Activated B cell treated with CpG ODN at 0.5 μM for 24 hours (primary cell): ENCODE measurements at regions not wholly inside any gene's neighbourhood (a gene's known extent, or its start where the extent isn't known, plus 50 kb on each side); places are given as distances from the start of the nearest gene placed in this dataset.

Experiments used
- ATAC-seq: fragments of 200-7000 bp; cut with Tn5 transposase; one replicate; pipeline ENCODE4 v1.10.0; 2021; ENCODE audit warnings: low read depth, mild to moderate bottlenecking, moderate library complexity
- CTCF ChIA-PET: fragments of 350-600 bp; sonication (Branson Sonifier 250); formaldehyde crosslinking; loops from one replicate; lab custom pipeline; 2021; ENCODE audit warnings: antibody characterized with exemption; lab: Charles Lee
- POLR2A ChIA-PET: fragments of 350-600 bp; sonication (Branson Sonifier 250); formaldehyde crosslinking; loops from one replicate; lab custom pipeline; 2021; ENCODE audit warnings: antibody characterized with exemption; lab: Charles Lee
- DNase-seq: peaks from one replicate; pipeline ENCODE4 v3.0.0; 2022
- H3K27ac Mint-ChIP-seq: one replicate; pipeline ENCODE4 v1.8.0; 2020; ENCODE audit warnings: mixed read lengths
- H3K27me3 Mint-ChIP-seq: one replicate; pipeline ENCODE4 v1.8.0; 2021; ENCODE audit warnings: mixed read lengths
- H3K36me3 Mint-ChIP-seq: one replicate; pipeline ENCODE4 v1.8.0; 2021; ENCODE audit warnings: low read depth, mixed read lengths
- H3K4me1 Mint-ChIP-seq: one replicate; pipeline ENCODE4 v1.8.0; 2021; ENCODE audit warnings: mixed read lengths
- H3K4me3 Mint-ChIP-seq: one replicate; pipeline ENCODE4 v1.8.0; 2020; ENCODE audit warnings: mild to moderate bottlenecking, mixed read lengths
- H3K9me3 Mint-ChIP-seq: one replicate; pipeline ENCODE4 v1.8.0; 2020; ENCODE audit warnings: mixed read lengths
- intact Hi-C: fragments of 100-400 bp; cut with micrococcal nuclease; formaldehyde crosslinking; loops from one replicate; pipeline ENCODE4 v1.15.1; 2024
- TF ChIP-seq, protein P1 (sequence below): fragments of 200-600 bp; IDR thresholded peaks from one replicate; pipeline ENCODE4 v1.8.0; 2022; ENCODE audit warnings: antibody characterized with exemption, mild to moderate bottlenecking

- intact Hi-C loops = no loop called here
- H3K36me3 Mint-ChIP-seq = no peaks in the 10 kb centered on the region
- no peak for DNase-seq
- no peaks in the 10 kb centered on the region for H3K4me1 Mint-ChIP-seq
- ChIA-PET CTCF (no interaction called here), POLR2A (no interaction called here)
- no peak overlapping the region for H3K27ac Mint-ChIP-seq
- no peak for ATAC-seq
- no peaks in the 10 kb centered on the region for H3K27me3 Mint-ChIP-seq
- TF ChIP-seq, protein P1, sequence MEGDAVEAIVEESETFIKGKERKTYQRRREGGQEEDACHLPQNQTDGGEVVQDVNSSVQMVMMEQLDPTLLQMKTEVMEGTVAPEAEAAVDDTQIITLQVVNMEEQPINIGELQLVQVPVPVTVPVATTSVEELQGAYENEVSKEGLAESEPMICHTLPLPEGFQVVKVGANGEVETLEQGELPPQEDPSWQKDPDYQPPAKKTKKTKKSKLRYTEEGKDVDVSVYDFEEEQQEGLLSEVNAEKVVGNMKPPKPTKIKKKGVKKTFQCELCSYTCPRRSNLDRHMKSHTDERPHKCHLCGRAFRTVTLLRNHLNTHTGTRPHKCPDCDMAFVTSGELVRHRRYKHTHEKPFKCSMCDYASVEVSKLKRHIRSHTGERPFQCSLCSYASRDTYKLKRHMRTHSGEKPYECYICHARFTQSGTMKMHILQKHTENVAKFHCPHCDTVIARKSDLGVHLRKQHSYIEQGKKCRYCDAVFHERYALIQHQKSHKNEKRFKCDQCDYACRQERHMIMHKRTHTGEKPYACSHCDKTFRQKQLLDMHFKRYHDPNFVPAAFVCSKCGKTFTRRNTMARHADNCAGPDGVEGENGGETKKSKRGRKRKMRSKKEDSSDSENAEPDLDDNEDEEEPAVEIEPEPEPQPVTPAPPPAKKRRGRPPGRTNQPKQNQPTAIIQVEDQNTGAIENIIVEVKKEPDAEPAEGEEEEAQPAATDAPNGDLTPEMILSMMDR = no peak
- H3K9me3 Mint-ChIP-seq = no peaks in the 10 kb centered on the region
- no peak overlapping the region for H3K4me3 Mint-ChIP-seq
Measured at GRCh38 chr6:94511502-94512088, 1065.7 kb upstream of the MANEA start.

DNA sequence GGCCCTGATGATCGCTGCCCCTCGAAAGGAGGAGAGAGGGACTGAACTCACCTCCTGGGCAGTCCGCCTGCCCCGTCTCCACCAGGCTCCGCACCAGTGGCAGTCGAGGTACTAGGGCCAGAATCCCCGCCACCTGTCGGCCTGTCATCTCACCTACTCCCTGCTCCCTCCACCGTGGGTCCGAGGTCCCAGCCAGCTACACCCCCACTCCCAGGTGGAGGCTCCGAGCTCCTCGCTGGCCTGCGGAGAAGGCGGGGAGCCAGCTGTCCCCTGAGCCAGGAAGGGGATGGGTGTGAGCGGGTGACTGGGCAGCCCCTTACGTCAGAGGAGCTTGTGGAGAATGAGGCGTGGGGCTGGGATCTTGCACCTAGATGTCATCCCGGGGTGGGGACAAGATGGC, 1066.5 kb upstream of the MANEA start:
- no peaks in the 10 kb centered on the region for H3K27me3 Mint-ChIP-seq
- no peak overlapping the region for H3K27ac Mint-ChIP-seq
- no peaks in the 10 kb centered on the region for H3K9me3 Mint-ChIP-seq
- ATAC-seq (no peak), DNase-seq (no peak)
- intact Hi-C loops = no loop called here
- H3K4me3 Mint-ChIP-seq = no peak overlapping the region
- POLR2A ChIA-PET = no interaction called here
- CTCF ChIA-PET = no interaction called here
- no peaks in the 10 kb centered on the region for H3K4me1 Mint-ChIP-seq
- no peaks in the 10 kb centered on the region for H3K36me3 Mint-ChIP-seq
- TF ChIP-seq, protein P1 = no peak

DNA sequence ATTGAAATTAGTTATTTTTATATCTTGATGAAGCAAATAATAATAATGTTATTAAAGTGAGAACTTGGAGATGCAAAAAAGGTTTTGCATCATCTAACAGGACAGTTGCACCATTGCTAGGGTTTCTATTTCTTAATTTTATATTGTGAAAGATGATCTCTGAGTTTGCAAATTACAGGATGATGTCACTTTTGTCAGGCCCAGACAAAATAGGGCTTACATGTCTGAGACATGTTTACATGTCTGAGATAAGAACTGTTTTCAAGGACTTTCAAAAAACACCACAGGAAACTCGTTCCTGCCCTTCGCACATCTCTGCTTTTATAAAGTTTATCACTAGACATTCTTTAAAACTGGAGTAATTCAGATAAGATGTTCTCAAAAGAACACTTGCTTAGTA, 1075.8 kb upstream of the MANEA start:
- H3K27ac Mint-ChIP-seq = no peak overlapping the region
- DNase-seq = no peak
- no peaks in the 10 kb centered on the region for H3K4me1 Mint-ChIP-seq
- no peaks in the 10 kb centered on the region for H3K36me3 Mint-ChIP-seq
- H3K27me3 Mint-ChIP-seq = no peaks in the 10 kb centered on the region
- POLR2A ChIA-PET = no interaction called here
- intact Hi-C loops = no loop called here
- H3K4me3 Mint-ChIP-seq = no peak overlapping the region
- TF ChIP-seq, protein P1 = no peak
- no peak for ATAC-seq
- peaks cover 4% of the 10 kb centered on the region for H3K9me3 Mint-ChIP-seq
- CTCF ChIA-PET = no interaction called here

GRCh38 chr6:94498099-94498498, 1078.7 kb upstream of the EPHA7 start:
- no peaks in the 10 kb centered on the region for H3K4me1 Mint-ChIP-seq
- CTCF ChIA-PET = no interaction called here
- DNase-seq = no peak
- intact Hi-C loops = no loop called here
- no peak overlapping the region for H3K27ac Mint-ChIP-seq
- H3K9me3 Mint-ChIP-seq = peaks cover 4% of the 10 kb centered on the region
- TF ChIP-seq, protein P1 = no peak
- no peak overlapping the region for H3K4me3 Mint-ChIP-seq
- H3K27me3 Mint-ChIP-seq = no peaks in the 10 kb centered on the region
- H3K36me3 Mint-ChIP-seq = no peaks in the 10 kb centered on the region
- no peak for ATAC-seq
- POLR2A ChIA-PET = no interaction called here

DNA sequence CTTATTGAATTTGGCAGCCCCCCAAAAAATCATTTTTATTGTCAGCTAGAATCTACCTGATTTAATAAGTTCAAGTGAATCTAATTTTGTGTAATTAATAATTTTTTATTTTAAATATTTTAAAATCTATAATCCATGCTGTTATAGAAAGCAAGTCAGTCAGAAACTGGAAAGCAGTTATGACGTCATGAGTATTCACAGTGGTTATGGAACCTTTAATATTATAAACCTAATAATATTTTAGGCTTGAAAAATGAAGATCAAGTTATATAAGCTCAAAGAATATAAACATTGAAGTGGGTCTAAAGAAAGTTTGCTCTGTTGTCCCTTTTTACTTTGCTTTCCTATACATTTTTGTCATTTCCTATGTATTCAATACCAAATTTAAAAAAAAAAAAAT, 1075.1 kb upstream of the EPHA7 start:
- H3K36me3 Mint-ChIP-seq = no peaks in the 10 kb centered on the region
- H3K4me1 Mint-ChIP-seq = no peaks in the 10 kb centered on the region
- H3K27ac Mint-ChIP-seq = no peak overlapping the region
- H3K4me3 Mint-ChIP-seq = no peak overlapping the region
- ChIA-PET CTCF (no interaction called here), POLR2A (no interaction called here)
- TF ChIP-seq, protein P1 = no peak
- H3K27me3 Mint-ChIP-seq = no peaks in the 10 kb centered on the region
- intact Hi-C loops = no loop called here
- ATAC-seq = no peak
- DNase-seq = no peak
- peaks cover 2% of the 10 kb centered on the region for H3K9me3 Mint-ChIP-seq
